ENCODE measurements at regions not wholly inside any gene's neighbourhood (a gene's known extent, or its start where the extent isn't known, plus 50 kb on each side); places are given as distances from the start of the nearest gene placed in this dataset.

- Histone ChIP-seq H3K36me3 (ENCODE audit: low read depth) (no peaks in the 10 kb centered on the region), H3K9me3 (no peaks in the 10 kb centered on the region), H3K4me3 (no peak overlapping the region), H3K4me1 (ENCODE audit: low read depth) (no peaks in the 10 kb centered on the region)
- no peak for TF ChIP-seq CTCF (IDR thresholded peaks at IDR 0.05)
- ATAC-seq (no peak), DNase-seq (no peak)
- intact Hi-C loops (cut with DNase I, micrococcal nuclease), result no loop called here
Observed at GRCh38 chr15:93261845-93262244, 172.8 kb upstream of the RGMA start.

- Histone ChIP-seq H3K4me3 (no peak overlapping the region), H3K36me3 (ENCODE audit: low read depth) (no peaks in the 10 kb centered on the region), H3K4me1 (ENCODE audit: low read depth) (no peaks in the 10 kb centered on the region), H3K9me3 (no peaks in the 10 kb centered on the region)
- ATAC-seq, result no peak
- intact Hi-C loops (cut with DNase I, micrococcal nuclease), result no loop called here
- DNase-seq, result no peak
- no peak for TF ChIP-seq CTCF (IDR thresholded peaks at IDR 0.05)
Observed at GRCh38 chr15:93257920-93258319, 168.9 kb upstream of the RGMA start.

GRCh38 chr15:93253681-93254080 is 164.7 kb upstream of the RGMA start:
- no peaks in the 10 kb centered on the region for H3K9me3 ChIP-seq
- intact Hi-C loops (cut with DNase I, micrococcal nuclease), result no loop called here
- H3K4me3 ChIP-seq, result no peak overlapping the region
- H3K36me3 ChIP-seq (ENCODE audit: low read depth), result no peaks in the 10 kb centered on the region
- TF ChIP-seq CTCF (IDR thresholded peaks at IDR 0.05), result no peak
- no peak for ATAC-seq
- no peaks in the 10 kb centered on the region for H3K4me1 ChIP-seq (ENCODE audit: low read depth)
- no peak for DNase-seq

GRCh38 chr15:93252780-93253179 is 163.8 kb upstream of the RGMA start:
- DNase-seq (no peak), ATAC-seq (no peak)
- H3K4me1 ChIP-seq (ENCODE audit: low read depth), result no peaks in the 10 kb centered on the region
- TF ChIP-seq CTCF (IDR thresholded peaks at IDR 0.05), result no peak
- H3K9me3 ChIP-seq, result no peaks in the 10 kb centered on the region
- H3K36me3 ChIP-seq (ENCODE audit: low read depth), result no peaks in the 10 kb centered on the region
- H3K4me3 ChIP-seq, result no peak overlapping the region
- intact Hi-C loops (cut with DNase I, micrococcal nuclease), result no loop called here

- intact Hi-C loops (cut with DNase I, micrococcal nuclease), result no loop called here
- ATAC-seq, result no peak
- no peak overlapping the region for H3K4me3 ChIP-seq
- H3K9me3 ChIP-seq, result no peaks in the 10 kb centered on the region
- no peak for TF ChIP-seq CTCF (IDR thresholded peaks at IDR 0.05)
- H3K4me1 ChIP-seq (ENCODE audit: low read depth), result no peaks in the 10 kb centered on the region
- no peak for DNase-seq
- H3K36me3 ChIP-seq (ENCODE audit: low read depth), result no peaks in the 10 kb centered on the region
Observed at GRCh38 chr15:93250950-93251349, 161.9 kb upstream of the RGMA start.

GRCh38 chr15:93250209-93250608 is 161.2 kb upstream of the RGMA start:
- ATAC-seq, result no peak
- intact Hi-C loops (cut with DNase I, micrococcal nuclease), result no loop called here

More at GRCh38 chr15:93250209-93250608, 161.2 kb upstream of the RGMA start:
- H3K4me1 ChIP-seq (ENCODE audit: low read depth), result no peaks in the 10 kb centered on the region
- TF ChIP-seq CTCF (IDR thresholded peaks at IDR 0.05), result no peak
- no peak overlapping the region for H3K4me3 ChIP-seq
- no peak for DNase-seq
- no peaks in the 10 kb centered on the region for H3K36me3 ChIP-seq (ENCODE audit: low read depth)
- no peaks in the 10 kb centered on the region for H3K9me3 ChIP-seq

All from mucosa of descending colon (tissue), 3 donors.